PC-9 (cell line): ENCODE measurements at regions not wholly inside any gene's neighbourhood (a gene's known extent, or its start where the extent isn't known, plus 50 kb on each side); places are given as distances from the start of the nearest gene placed in this dataset.

ENCODE experiments used
- BruUV-seq: library from RNA; stranded (reverse); fragments of 400-500 nt; replicated peaks from 2 replicates; lab custom pipeline; 2021; lab: Mats Ljungman, UMichigan
- CTCF ChIA-PET: fragments of 300-600 bp; sonication (Branson Sonifier 250); formaldehyde crosslinking; loops from one replicate; lab custom pipeline; 2022; ENCODE audit warnings: antibody characterized with exemption; lab: Charles Lee
- POLR2A ChIA-PET: fragments of 300-600 bp; sonication (Branson Sonifier 250); formaldehyde crosslinking; loops from one replicate; lab custom pipeline; 2022; ENCODE audit warnings: antibody characterized with exemption; ENCODE audit not compliant: unreplicated experiment; lab: Charles Lee
- DNase-seq, 2 experiments: peaks; one replicate each; pipeline versions ENCODE4 v3.0.0 to v3.0.0-alpha.2; 2015 to 2022; ENCODE audit warnings: mixed read lengths in 1 of 2
- H2AFZ ChIP-seq: fragments of 200-600 bp; sonication (generic); 2 replicates; pipeline ENCODE4 v1.8.1; 2017; ENCODE audit warnings: antibody characterized with exemption
- H3F3A ChIP-seq: fragments of 200-600 bp; sonication (generic); 2 replicates; pipeline ENCODE4 v1.8.1; 2017; ENCODE audit warnings: antibody characterized with exemption, mild to moderate bottlenecking, low read depth; ENCODE audit not compliant: insufficient read depth
- H3K27ac ChIP-seq: fragments of 200-600 bp; sonication (generic); 2 replicates; pipeline ENCODE4 v1.6.1; 2016; ENCODE audit warnings: mixed run types
- H3K27me3 ChIP-seq: fragments of 200-600 bp; sonication (generic); 2 replicates; pipeline ENCODE4 v1.6.1; 2016; ENCODE audit warnings: low read depth, mixed run types; ENCODE audit not compliant: insufficient read depth
- H3K36me3 ChIP-seq: fragments of 200-600 bp; sonication (generic); 2 replicates; pipeline ENCODE4 v1.6.1; 2016; ENCODE audit warnings: low read depth, mixed run types
- H3K4me1 ChIP-seq: fragments of 200-600 bp; sonication (generic); replicated peaks from 2 replicates; pipeline ENCODE4 v1.6.1; 2016; ENCODE audit warnings: mixed run types; ENCODE audit not compliant: insufficient read depth
- H3K4me2 ChIP-seq: fragments of 200-600 bp; sonication (generic); 2 replicates; pipeline ENCODE4 v1.6.1; 2017; ENCODE audit warnings: mixed run types
- H3K4me3 ChIP-seq: fragments of 200-600 bp; sonication (generic); 2 replicates; pipeline ENCODE4 v1.6.1; 2016; ENCODE audit warnings: mixed run types
- H3K79me2 ChIP-seq: fragments of 200-600 bp; sonication (generic); 2 replicates; pipeline ENCODE4 v1.6.1; 2017; ENCODE audit warnings: low read depth, mixed run types
- H3K9me2 ChIP-seq: fragments of 200-600 bp; sonication (generic); 2 replicates; pipeline ENCODE4 v1.8.1; 2017; ENCODE audit warnings: mild to moderate bottlenecking; ENCODE audit not compliant: insufficient read depth
- H3K9me3 ChIP-seq: fragments of 200-600 bp; sonication (generic); 2 replicates; pipeline ENCODE4 v1.8.1; 2016; ENCODE audit warnings: low read depth; ENCODE audit not compliant: insufficient read depth
- H4K20me1 ChIP-seq: fragments of 200-600 bp; sonication (generic); 2 replicates; pipeline ENCODE4 v1.8.1; 2017; ENCODE audit not compliant: insufficient read depth
- CTCF ChIP-seq: fragments of 200-600 bp; sonication (generic); conservative IDR thresholded peaks from 2 replicates; pipeline ENCODE4 v1.6.1; 2017; ENCODE audit warnings: mixed run types, antibody characterized with exemption, mild to moderate bottlenecking, moderate library complexity
- EZH2 ChIP-seq: fragments of 200-600 bp; sonication (generic); IDR thresholded peaks from 2 replicates; pipeline ENCODE4 v1.8.0; 2017; ENCODE audit warnings: antibody characterized with exemption, low read depth
- intact Hi-C: fragments of 100-400 bp; cut with micrococcal nuclease; formaldehyde crosslinking; loops from one replicate; pipeline ENCODE4 v1.10.0; 2022; ENCODE audit not compliant: unreplicated experiment

DNA sequence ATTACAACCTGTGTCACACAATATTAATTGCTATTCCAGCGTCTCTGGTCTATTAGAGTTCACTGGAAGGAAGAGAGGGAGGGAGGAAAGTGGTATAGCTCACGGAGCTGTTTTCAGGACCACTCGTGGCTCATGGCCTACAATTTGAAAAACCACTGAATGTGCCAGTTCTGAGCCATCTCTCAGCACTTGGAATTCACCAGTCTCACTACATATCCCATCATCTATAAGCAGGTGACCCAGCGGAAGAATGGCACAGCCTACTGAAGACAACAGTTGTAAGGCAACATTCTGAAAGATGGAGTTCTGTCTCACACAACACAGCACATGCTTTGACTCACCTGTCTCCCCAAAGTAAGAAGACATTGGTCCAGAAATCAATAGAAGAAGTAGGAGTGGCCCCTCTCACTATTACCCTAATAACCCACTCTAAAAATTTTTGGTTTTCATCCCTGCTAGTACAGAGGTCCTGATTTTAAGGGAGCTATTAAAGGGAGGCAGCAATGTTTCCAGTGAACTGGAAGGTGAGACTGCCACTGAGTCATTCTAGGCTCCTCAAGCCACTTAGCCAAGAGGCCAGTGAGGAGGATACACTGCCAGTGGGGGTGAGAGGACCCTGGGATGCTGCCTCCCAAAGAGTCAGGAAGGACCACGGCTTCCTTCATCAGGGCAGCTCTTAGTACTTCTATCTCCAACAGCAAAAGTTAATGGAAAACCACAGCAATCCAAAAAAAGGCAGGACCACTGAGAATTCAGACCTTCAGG, 50.0 kb upstream of the DOCK9 start:
- H3K79me2 ChIP-seq, result peaks cover 71% of the 10 kb centered on the region

GRCh38 chr13:99028890-99029289, 51.0 kb upstream of the DOCK9 start:
- no TSS peak for BruUV-seq
- intact Hi-C loops, result loop anchor here (5.0 kb wide), 1 partner anchor 52 kb away; the partner anchor contains the start of gene DOCK9
- Histone ChIP-seq H3K79me2 (peaks cover 69% of the 10 kb centered on the region), H3K9me2 (no peaks in the 10 kb centered on the region), H4K20me1 (0 out of 2 replicates have a peak, but pooled peaks cover under 1% of the 10 kb centered on the region), H3K4me3 (no peak overlapping the region), H3K9me3 (0 out of 2 replicates have a peak, but pooled peaks cover 3% of the 10 kb centered on the region), H2AFZ (no peak overlapping the region), H3K4me2 (no peak overlapping the region), H3K27me3 (no peaks in the 10 kb centered on the region), H3K27ac (no peak overlapping the region), H3K36me3 (peaks cover 4% of the 10 kb centered on the region; the same call in 1 of the 2 replicates), H3F3A (peaks cover 44% of the 10 kb centered on the region), H3K4me1 (peaks cover 45% of the 10 kb centered on the region)
- DNase-seq, result no peak
- CTCF ChIA-PET, result no interaction called here
- TF ChIP-seq CTCF, result peak; percentile 35; the same call in 1 of the 2 replicates
- TF ChIP-seq EZH2, result no peak
- POLR2A ChIA-PET, result no interaction called here

More for the DNA sequence above, 50.0 kb upstream of the DOCK9 start:
- H4K20me1 ChIP-seq, result no peaks in the 10 kb centered on the region
- no peak overlapping the region for H3K27ac ChIP-seq
- ChIA-PET CTCF (no interaction called here), POLR2A (no interaction called here)
- intact Hi-C loops, result loop anchor here (5.0 kb wide), 1 partner anchor 51 kb away; the partner anchor contains the start of gene DOCK9
- H3K9me3 ChIP-seq, result 0 out of 2 replicates have a peak, but pooled peaks cover 3% of the 10 kb centered on the region
- H3K27me3 ChIP-seq, result no peaks in the 10 kb centered on the region
- H3K4me2 ChIP-seq, result no peak overlapping the region
- no peak overlapping the region for H2AFZ ChIP-seq
- no peaks in the 10 kb centered on the region for H3K9me2 ChIP-seq
- no peak for TF ChIP-seq CTCF
- TF ChIP-seq EZH2, result no peak
- peaks cover 38% of the 10 kb centered on the region for H3F3A ChIP-seq
- DNase-seq, result no peak
- H3K4me1 ChIP-seq, result peaks cover 43% of the 10 kb centered on the region
- no TSS peak for BruUV-seq
- peaks cover 2% of the 10 kb centered on the region; the same call in 1 of the 2 replicates for H3K36me3 ChIP-seq
- no peak overlapping the region for H3K4me3 ChIP-seq

- peaks cover 45% of the 10 kb centered on the region for H3K4me1 ChIP-seq
- no peak for DNase-seq
- 0 out of 2 replicates have a peak, but pooled peaks cover 3% of the 10 kb centered on the region for H3K9me3 ChIP-seq
- ChIA-PET POLR2A (no interaction called here), CTCF (no interaction called here)
- TF ChIP-seq EZH2 (no peak), CTCF (no peak)
- no TSS peak for BruUV-seq
- no peaks in the 10 kb centered on the region for H3K9me2 ChIP-seq
- H2AFZ ChIP-seq, result no peak overlapping the region
- H3K27me3 ChIP-seq, result no peaks in the 10 kb centered on the region
- H3F3A ChIP-seq, result peaks cover 44% of the 10 kb centered on the region
- 0 out of 2 replicates have a peak, but pooled peaks cover 4% of the 10 kb centered on the region for H4K20me1 ChIP-seq
- peaks cover 4% of the 10 kb centered on the region; the same call in 1 of the 2 replicates for H3K36me3 ChIP-seq
- peaks cover 69% of the 10 kb centered on the region for H3K79me2 ChIP-seq
- intact Hi-C loops, result loop anchor here (5.0 kb wide), 1 partner anchor 52 kb away; the partner anchor contains the start of gene DOCK9
- no peak overlapping the region for H3K4me2 ChIP-seq
- no peak overlapping the region for H3K4me3 ChIP-seq
- H3K27ac ChIP-seq, result no peak overlapping the region
Measured at GRCh38 chr13:99029576-99029975, 51.7 kb upstream of the DOCK9 start.
